Sigmoid colon (tissue), 6 donors: ENCODE measurements at regions not wholly inside any gene's neighbourhood (a gene's known extent, or its start where the extent isn't known, plus 50 kb on each side); places are given as distances from the start of the nearest gene placed in this dataset.
A peak's percentile ranks its signal among the peaks of the same experiment; 100 is the strongest.

Experiments used
- DNase-seq: peaks from one replicate; pipeline ENCODE4 v3.0.0-alpha.2; 2019
- H3K27ac ChIP-seq, 4 donors: fragments of 200-600 bp; sonication (generic); one replicate each; pipeline ENCODE4 v1.5.1; 2016 to 2019; ENCODE audit warnings: mild to moderate bottlenecking in 1 of 4
- H3K27me3 ChIP-seq, 3 donors: fragments of 200-600 bp; sonication (generic); one replicate each; pipeline ENCODE4 v1.5.1; 2019; ENCODE audit warnings: mild to moderate bottlenecking in 1 of 3
- H3K36me3 ChIP-seq, 4 donors: fragments of 200-600 bp; sonication (generic); one replicate each; pipeline ENCODE4 v1.5.1; 2016 to 2019
- H3K4me1 ChIP-seq, 4 donors: fragments of 200-600 bp; sonication (generic); one replicate each; pipeline ENCODE4 v1.5.1; 2017 to 2019
- H3K4me3 ChIP-seq, 4 donors: fragments of 200-600 bp; sonication (generic); one replicate each; pipeline ENCODE4 v1.5.1; 2017 to 2019; ENCODE audit warnings: mild to moderate bottlenecking in 2 of 4, moderate library complexity in 1 of 4
- H3K9me3 ChIP-seq, 4 donors: fragments of 200-600 bp in 3 of 4; sonication (generic) in 3 of 4; one replicate each; pipeline versions ENCODE4 v1.5.1 to v1.6.1; 2013 to 2019
- EP300 ChIP-seq, 4 donors: sonication (generic); formaldehyde crosslinking; IDR thresholded peaks; one replicate each; pipeline ENCODE4 v1.6.1; 2017; ENCODE audit warnings: antibody characterized with exemption in 4 of 4
- POLR2A ChIP-seq, 2 donors: fragments of 450-650 bp; IDR thresholded peaks; one replicate each; pipeline ENCODE4 v1.6.1; 2016; ENCODE audit warnings: antibody characterized with exemption in 2 of 2, mild to moderate bottlenecking in 2 of 2, moderate library complexity in 2 of 2
- POLR2AphosphoS5 ChIP-seq, 4 donors: sonication (generic); formaldehyde crosslinking; IDR thresholded peaks; one replicate each; pipeline ENCODE4 v1.6.1; 2017; ENCODE audit warnings: antibody characterized with exemption in 4 of 4
- WGBS, 2 donors: extraction: QIAGEN DNeasy Blood & Tissue Kit; methylation state at CpG; one replicate each; pipeline ENCODE4 v1.1.7; 2013; 5-methylcytosine and 5-hydroxymethylcytosine counted together
- intact Hi-C: fragments of 100-400 bp; cut with DNase I; formaldehyde crosslinking; loops from one replicate; pipeline ENCODE4 v1.15.1; 2023
- TF ChIP-seq, protein P1 (sequence below), 4 experiments: fragments of 450-650 bp in 3 of 4; fragments of 200-600 bp in 1 of 4; IDR thresholded peaks; one replicate each; pipeline ENCODE4 v1.5.1; 2016 to 2019; ENCODE audit warnings: antibody characterized with exemption in 4 of 4, mild to moderate bottlenecking in 3 of 4, moderate library complexity in 2 of 4
- donor health status: healthy with polysubstance abuse.
- donor health status: healthy.

DNA sequence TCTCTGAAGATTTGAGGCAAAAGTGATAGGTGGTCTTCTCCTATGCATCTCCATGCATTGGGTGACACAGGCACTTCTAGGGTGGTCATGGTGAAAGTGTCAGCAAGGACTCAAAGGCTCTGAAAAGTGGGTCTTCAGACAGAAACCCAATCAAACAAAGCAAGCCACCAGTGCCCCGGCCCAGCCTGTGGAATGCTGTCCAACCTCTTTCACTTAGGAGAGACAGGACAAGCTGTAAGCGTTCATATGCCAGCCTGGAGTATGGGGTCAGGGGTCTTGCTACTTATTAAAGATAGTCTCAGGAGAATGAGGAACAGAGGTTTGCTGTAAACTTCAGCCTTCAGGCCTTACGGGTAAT lies 324.5 kb downstream of the GADD45G start:
- Histone ChIP-seq H3K4me3 (no peak overlapping the region), H3K27me3 (no peaks in the 10 kb centered on the region), H3K36me3 (no peaks in the 10 kb centered on the region), H3K27ac (no peak overlapping the region), H3K9me3 (no peaks in the 10 kb centered on the region), H3K4me1 (peaks cover 0 to 16% (median 7%) of the 10 kb centered on the region in 4 donors)
- intact Hi-C loops, result no loop called here
- 83% methylated on average over 3 of the region's 3 CpGs for WGBS, 2 donors
- TF ChIP-seq POLR2A (IDR thresholded peaks at IDR 0.05) (no peak), POLR2AphosphoS5 (IDR thresholded peaks at IDR 0.05) (no peak), EP300 (IDR thresholded peaks at IDR 0.05) (no peak)
- TF ChIP-seq, protein P1, sequence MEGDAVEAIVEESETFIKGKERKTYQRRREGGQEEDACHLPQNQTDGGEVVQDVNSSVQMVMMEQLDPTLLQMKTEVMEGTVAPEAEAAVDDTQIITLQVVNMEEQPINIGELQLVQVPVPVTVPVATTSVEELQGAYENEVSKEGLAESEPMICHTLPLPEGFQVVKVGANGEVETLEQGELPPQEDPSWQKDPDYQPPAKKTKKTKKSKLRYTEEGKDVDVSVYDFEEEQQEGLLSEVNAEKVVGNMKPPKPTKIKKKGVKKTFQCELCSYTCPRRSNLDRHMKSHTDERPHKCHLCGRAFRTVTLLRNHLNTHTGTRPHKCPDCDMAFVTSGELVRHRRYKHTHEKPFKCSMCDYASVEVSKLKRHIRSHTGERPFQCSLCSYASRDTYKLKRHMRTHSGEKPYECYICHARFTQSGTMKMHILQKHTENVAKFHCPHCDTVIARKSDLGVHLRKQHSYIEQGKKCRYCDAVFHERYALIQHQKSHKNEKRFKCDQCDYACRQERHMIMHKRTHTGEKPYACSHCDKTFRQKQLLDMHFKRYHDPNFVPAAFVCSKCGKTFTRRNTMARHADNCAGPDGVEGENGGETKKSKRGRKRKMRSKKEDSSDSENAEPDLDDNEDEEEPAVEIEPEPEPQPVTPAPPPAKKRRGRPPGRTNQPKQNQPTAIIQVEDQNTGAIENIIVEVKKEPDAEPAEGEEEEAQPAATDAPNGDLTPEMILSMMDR (IDR thresholded peaks at IDR 0.05), result no peak
- DNase-seq, result no peak

DNA sequence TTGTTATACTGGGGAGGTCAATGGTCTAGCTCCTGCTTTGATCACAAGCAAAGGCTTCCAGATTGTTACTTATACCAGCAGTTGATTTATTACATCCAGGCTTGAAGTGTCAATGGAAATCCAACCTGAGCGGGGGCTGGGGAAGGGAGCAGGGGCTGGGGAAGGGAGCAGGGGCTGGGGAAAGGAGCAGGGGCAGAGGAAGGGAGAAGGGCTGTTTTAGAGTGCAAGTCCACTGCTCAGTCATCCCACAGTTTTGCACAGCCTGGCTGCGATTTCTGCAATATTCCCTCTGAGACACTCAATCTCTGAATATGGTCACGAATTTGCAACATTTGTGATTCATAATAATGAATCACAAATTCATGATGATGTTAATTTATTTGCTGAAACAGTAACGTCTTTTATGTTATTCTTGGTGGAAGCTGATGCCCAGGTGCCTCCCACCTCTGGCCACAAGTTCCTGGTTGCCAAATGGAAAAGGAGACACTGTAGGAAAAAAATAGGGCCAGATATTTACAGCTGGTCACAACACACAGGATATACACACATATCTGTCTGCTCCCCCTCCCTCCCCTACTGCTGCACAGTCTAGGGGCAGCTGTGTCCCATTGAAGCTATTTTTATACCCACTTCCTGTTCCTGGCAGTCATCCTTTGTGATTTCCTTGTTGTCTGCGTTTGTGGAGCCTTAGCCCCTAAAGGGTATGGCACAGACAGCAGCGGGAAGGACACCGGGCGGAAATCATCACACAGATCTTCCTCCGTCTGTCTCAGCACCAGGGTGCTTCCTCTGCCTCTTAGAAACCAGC lies 325.1 kb downstream of the GADD45G start:
- no peaks in the 10 kb centered on the region for H3K9me3 ChIP-seq
- H3K4me3 ChIP-seq, result no peak overlapping the region
- H3K4me1 ChIP-seq, result peaks cover 0 to 18% (median 8%) of the 10 kb centered on the region in 4 donors
- 47 to 68% methylated on average over 9 of the region's 9 CpGs for WGBS, 2 donors
- no peak overlapping the region for H3K27ac ChIP-seq
- H3K27me3 ChIP-seq, result no peaks in the 10 kb centered on the region
- TF ChIP-seq EP300 (IDR thresholded peaks at IDR 0.05), result no peak
- TF ChIP-seq, protein P1 (IDR thresholded peaks at IDR 0.05), result no peak
- TF ChIP-seq POLR2AphosphoS5 (IDR thresholded peaks at IDR 0.05), result no peak
- no peak for TF ChIP-seq POLR2A (IDR thresholded peaks at IDR 0.05)
- intact Hi-C loops, result no loop called here
- no peaks in the 10 kb centered on the region for H3K36me3 ChIP-seq
- no peak for DNase-seq

DNA sequence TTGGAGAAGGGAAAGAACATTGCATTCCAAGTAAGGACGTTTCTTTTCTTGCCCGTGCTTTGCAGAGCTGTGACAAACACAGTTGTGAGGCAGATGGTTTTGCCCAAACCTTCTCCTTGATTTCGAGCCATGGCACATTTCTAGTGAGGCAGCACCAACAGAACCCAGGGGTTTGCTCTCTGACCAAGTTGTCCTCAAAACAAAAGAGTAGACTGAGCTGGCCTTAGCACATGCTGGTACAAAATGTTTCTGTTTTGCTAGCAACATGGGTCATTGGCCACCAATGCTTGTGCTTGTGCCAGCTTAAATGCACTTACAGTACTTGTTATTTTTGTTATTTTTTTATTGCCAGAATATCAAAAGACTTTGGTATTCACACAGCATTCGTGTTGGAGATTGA lies 328.8 kb downstream of the GADD45G start:
- WGBS, 2 donors, result 84 to 85% methylated on average over 4 of the region's 4 CpGs
- intact Hi-C loops, result no loop called here
- H3K4me1 ChIP-seq, result peaks cover 0 to 20% (median 14%) of the 10 kb centered on the region in 4 donors

DNA sequence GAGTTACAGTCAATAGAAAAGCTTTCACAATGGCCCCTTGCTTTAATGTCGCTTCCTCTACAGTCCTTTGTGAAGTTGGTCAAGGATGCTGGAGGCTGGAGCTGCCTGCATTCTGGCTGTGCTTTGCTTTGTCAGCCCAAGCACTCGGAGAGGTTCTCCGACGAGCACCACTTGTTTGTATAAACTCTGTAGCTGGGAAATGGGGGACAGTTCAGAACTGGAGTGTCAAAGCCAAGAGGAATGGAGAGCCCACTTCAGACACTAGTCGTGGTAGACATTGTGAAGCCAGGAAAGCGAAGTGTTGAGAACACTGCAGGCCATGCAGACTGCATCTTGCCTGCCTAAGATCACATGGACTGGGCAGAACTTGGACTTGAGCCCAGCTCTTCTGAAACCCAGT lies 330.3 kb downstream of the GADD45G start:
- peak overlapping the region in 3 of 4 donors; percentile 30 to 48 (median 45) for H3K27ac ChIP-seq
- H3K4me1 ChIP-seq, result peaks cover 0 to 17% (median 14%) of the 10 kb centered on the region in 4 donors
- no peaks in the 10 kb centered on the region for H3K27me3 ChIP-seq
- WGBS, 2 donors, result 87 to 88% methylated on average over 6 of the region's 6 CpGs
- no peaks in the 10 kb centered on the region for H3K36me3 ChIP-seq
- TF ChIP-seq POLR2A (IDR thresholded peaks at IDR 0.05) (no peak), EP300 (IDR thresholded peaks at IDR 0.05) (no peak), POLR2AphosphoS5 (IDR thresholded peaks at IDR 0.05) (no peak)
- TF ChIP-seq, protein P1 (IDR thresholded peaks at IDR 0.05), result no peak
- H3K4me3 ChIP-seq, result no peak overlapping the region
- intact Hi-C loops, result no loop called here
- no peak for DNase-seq
- H3K9me3 ChIP-seq, result no peaks in the 10 kb centered on the region

More for the DNA sequence above, 328.8 kb downstream of the GADD45G start:
- Histone ChIP-seq H3K36me3 (no peaks in the 10 kb centered on the region), H3K27ac (no peak overlapping the region), H3K4me3 (no peak overlapping the region), H3K9me3 (no peaks in the 10 kb centered on the region), H3K27me3 (no peaks in the 10 kb centered on the region)
- DNase-seq, result no peak
- no peak for TF ChIP-seq POLR2AphosphoS5 (IDR thresholded peaks at IDR 0.05)
- TF ChIP-seq EP300 (IDR thresholded peaks at IDR 0.05), result peak in 1 of 4 donors; percentile 2

- DNase-seq, result no peak
- no peak for TF ChIP-seq POLR2A (IDR thresholded peaks at IDR 0.05)
- TF ChIP-seq POLR2AphosphoS5 (IDR thresholded peaks at IDR 0.05), result no peak
- Histone ChIP-seq H3K9me3 (no peaks in the 10 kb centered on the region), H3K4me3 (no peak overlapping the region), H3K27me3 (no peaks in the 10 kb centered on the region), H3K4me1 (peaks cover 0 to 17% (median 14%) of the 10 kb centered on the region in 4 donors), H3K27ac (peak overlapping the region in 3 of 4 donors; percentile 30 to 48 (median 45)), H3K36me3 (no peaks in the 10 kb centered on the region)
- WGBS, 2 donors, result 71 to 76% methylated on average over 4 of the region's 4 CpGs
- intact Hi-C loops, result no loop called here
Measured at GRCh38 chr9:89935801-89936200, 331.0 kb downstream of the GADD45G start.
